HL-60 (cell line): ENCODE measurements at regions not wholly inside any gene's neighbourhood (a gene's known extent, or its start where the extent isn't known, plus 50 kb on each side); places are given as distances from the start of the nearest gene placed in this dataset.

Experiments used
- DNase-seq, 2 experiments: peaks; one replicate each; pipeline ENCODE4 v3.0.0-alpha.2; 2010 to 2020; ENCODE audit warnings: low read depth in 1 of 2, low spot score in 1 of 2
- H3K27ac ChIP-seq: fragments of 250-450 bp; sonication (Bioruptor Pico); replicated peaks from 2 replicates; pipeline ENCODE4 v1.5.1; 2020; ENCODE audit warnings: mild to moderate bottlenecking, moderate library complexity
- H3K27me3 ChIP-seq: fragments of 250-450 bp; sonication (Bioruptor Pico); 2 replicates; pipeline ENCODE4 v1.5.1; 2021; ENCODE audit warnings: mild to moderate bottlenecking, moderate library complexity; ENCODE audit not compliant: insufficient read depth, poor library complexity, severe bottlenecking
- H3K4me3 ChIP-seq: replicated peaks from 2 replicates; pipeline ENCODE4 v1.5.1; 2011; ENCODE audit warnings: mild to moderate bottlenecking, control low read depth, low read length; ENCODE audit not compliant: insufficient read depth
- GABPA ChIP-seq: IDR thresholded peaks from 2 replicates; pipeline ENCODE4 v1.6.1; 2012; ENCODE audit warnings: low read depth
- POLR2AphosphoS5 ChIP-seq: IDR thresholded peaks from 2 replicates; pipeline ENCODE4 v1.6.1; 2012; ENCODE audit warnings: low read depth
- REST ChIP-seq: IDR thresholded peaks from 2 replicates; pipeline ENCODE4 v1.6.1; 2012; ENCODE audit warnings: low read depth; ENCODE audit not compliant: insufficient replicate concordance
- SPI1 ChIP-seq: IDR thresholded peaks from 2 replicates; pipeline ENCODE4 v1.6.1; 2012; ENCODE audit warnings: low read depth, mild to moderate bottlenecking, borderline replicate concordance
- TF ChIP-seq, protein P1 (sequence below): IDR thresholded peaks from one replicate; pipeline ENCODE4 v1.5.1; 2011; ENCODE audit warnings: low read length, control low read depth, inconsistent platforms; ENCODE audit not compliant: insufficient read depth

GRCh38 chr1:91172541-91172940, 150.7 kb upstream of the ZNF644 start:
- DNase-seq, result no peak
- Histone ChIP-seq H3K27me3 (peaks cover 12% of the 10 kb centered on the region), H3K4me3 (no peak overlapping the region), H3K27ac (no peak overlapping the region)
- TF ChIP-seq GABPA (no peak), REST (no peak), POLR2AphosphoS5 (no peak), SPI1 (no peak)
- TF ChIP-seq, protein P1, sequence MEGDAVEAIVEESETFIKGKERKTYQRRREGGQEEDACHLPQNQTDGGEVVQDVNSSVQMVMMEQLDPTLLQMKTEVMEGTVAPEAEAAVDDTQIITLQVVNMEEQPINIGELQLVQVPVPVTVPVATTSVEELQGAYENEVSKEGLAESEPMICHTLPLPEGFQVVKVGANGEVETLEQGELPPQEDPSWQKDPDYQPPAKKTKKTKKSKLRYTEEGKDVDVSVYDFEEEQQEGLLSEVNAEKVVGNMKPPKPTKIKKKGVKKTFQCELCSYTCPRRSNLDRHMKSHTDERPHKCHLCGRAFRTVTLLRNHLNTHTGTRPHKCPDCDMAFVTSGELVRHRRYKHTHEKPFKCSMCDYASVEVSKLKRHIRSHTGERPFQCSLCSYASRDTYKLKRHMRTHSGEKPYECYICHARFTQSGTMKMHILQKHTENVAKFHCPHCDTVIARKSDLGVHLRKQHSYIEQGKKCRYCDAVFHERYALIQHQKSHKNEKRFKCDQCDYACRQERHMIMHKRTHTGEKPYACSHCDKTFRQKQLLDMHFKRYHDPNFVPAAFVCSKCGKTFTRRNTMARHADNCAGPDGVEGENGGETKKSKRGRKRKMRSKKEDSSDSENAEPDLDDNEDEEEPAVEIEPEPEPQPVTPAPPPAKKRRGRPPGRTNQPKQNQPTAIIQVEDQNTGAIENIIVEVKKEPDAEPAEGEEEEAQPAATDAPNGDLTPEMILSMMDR, result no peak

- H3K27me3 ChIP-seq, result peaks cover 12% of the 10 kb centered on the region
- no peak for DNase-seq
- TF ChIP-seq GABPA (no peak), REST (no peak), POLR2AphosphoS5 (no peak), SPI1 (no peak)
- TF ChIP-seq, protein P1, result no peak
- no peak overlapping the region for H3K4me3 ChIP-seq
- H3K27ac ChIP-seq, result no peak overlapping the region
Measured at GRCh38 chr1:91171898-91172297, 150.1 kb upstream of the ZNF644 start.

DNA sequence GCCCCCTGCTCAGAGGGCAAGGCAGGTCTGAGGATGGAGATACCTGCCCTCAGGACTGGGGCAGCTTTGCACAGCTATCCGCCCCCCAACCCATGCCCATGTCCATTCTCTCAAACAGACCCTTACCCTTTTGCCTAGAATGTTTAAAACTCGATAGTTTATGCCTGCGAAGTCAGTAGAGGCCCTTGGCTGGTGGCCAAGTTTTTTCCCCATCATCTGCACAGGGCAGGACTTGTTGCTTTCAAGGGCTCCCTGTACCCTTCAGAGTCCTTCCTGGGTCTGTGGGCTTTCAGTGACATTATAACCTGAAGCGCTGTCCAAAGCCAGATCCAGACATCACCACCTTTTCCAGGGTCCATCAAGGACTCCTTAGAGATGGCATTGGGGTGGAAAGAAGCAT, 148.7 kb upstream of the ZNF644 start:
- H3K4me3 ChIP-seq, result no peak overlapping the region
- no peak overlapping the region for H3K27ac ChIP-seq
- peaks cover 4% of the 10 kb centered on the region for H3K27me3 ChIP-seq
- TF ChIP-seq REST (no peak), GABPA (no peak), SPI1 (no peak), POLR2AphosphoS5 (no peak)
- TF ChIP-seq, protein P1, result no peak
- no peak for DNase-seq
